ENCODE measurements at regions not wholly inside any gene's neighbourhood (a gene's known extent, or its start where the extent isn't known, plus 50 kb on each side); places are given as distances from the start of the nearest gene placed in this dataset.

GRCh38 chr2:120533625-120534024 is 187.7 kb downstream of the INHBB start:
- Histone ChIP-seq H3K27ac (ENCODE audit: control insufficient read depth, insufficient read depth) (no peak overlapping the region), H3K9me3 (replicated peaks; ENCODE audit: control insufficient read depth, insufficient read depth, low read length) (no peaks in the 10 kb centered on the region), H3K4me3 (no peak overlapping the region), H3K4me1 (ENCODE audit: control insufficient read depth, insufficient read depth, low read length) (no peaks in the 10 kb centered on the region), H2AFZ (ENCODE audit: control insufficient read depth, low read depth, low read length) (no peak overlapping the region), H3K4me2 (ENCODE audit: control insufficient read depth, insufficient read depth) (no peak overlapping the region), H3K9ac (ENCODE audit: control insufficient read depth, insufficient read depth, low read length) (no peak overlapping the region), H3K36me3 (ENCODE audit: control insufficient read depth in 2 of 2, insufficient read depth in 2 of 2, low read length in 1 of 2) (no peaks in the 10 kb centered on the region), H3K79me2 (ENCODE audit: control insufficient read depth, insufficient read depth, low read length) (no peaks in the 10 kb centered on the region), H4K20me1 (ENCODE audit: control insufficient read depth, insufficient read depth) (no peaks in the 10 kb centered on the region), H3K27me3 (replicated peaks in 1 of 2; ENCODE audit: control insufficient read depth in 2 of 2, insufficient read depth in 2 of 2, low read length in 1 of 2) (no peaks in the 10 kb centered on the region; a peak in 2 of 4 replicates)
- BruUV-seq (replicated peaks) = no TSS peak
- ChIA-PET CTCF (no interaction called here), RAD21 (ENCODE audit: unreplicated experiment) (no interaction called here), POLR2A (no interaction called here), SMC1A (ENCODE audit: uncharacterized antibody, unreplicated experiment) (no interaction called here)
- no peak for DNase-seq (ENCODE audit: low read depth, low spot score)
- no peak for TF ChIP-seq RCOR1 (conservative IDR thresholded peaks at IDR 0.05; ENCODE audit: low read depth, low read length)
- no peak for TF ChIP-seq POU2F2 (IDR thresholded peaks at IDR 0.05; ENCODE audit: borderline replicate concordance, low read depth, low read length)
- no peak for TF ChIP-seq ZBTB40 (IDR thresholded peaks at IDR 0.05; ENCODE audit: borderline replicate concordance)
- TF ChIP-seq KLF5 (IDR thresholded peaks at IDR 0.05; ENCODE audit: partially characterized antibody) = no peak
- no peak for TF ChIP-seq NR2F1 (conservative IDR thresholded peaks at IDR 0.05)
- no peak for TF ChIP-seq JUNB (IDR thresholded peaks at IDR 0.05)
- TF ChIP-seq EP300 (IDR thresholded peaks at IDR 0.05; ENCODE audit: borderline replicate concordance in 1 of 2, control insufficient read depth in 1 of 2, low read depth in 2 of 2, low read length in 2 of 2) = no peak
- no peak for TF ChIP-seq HDAC2 (IDR thresholded peaks at IDR 0.05)
- TF ChIP-seq, protein P1, sequence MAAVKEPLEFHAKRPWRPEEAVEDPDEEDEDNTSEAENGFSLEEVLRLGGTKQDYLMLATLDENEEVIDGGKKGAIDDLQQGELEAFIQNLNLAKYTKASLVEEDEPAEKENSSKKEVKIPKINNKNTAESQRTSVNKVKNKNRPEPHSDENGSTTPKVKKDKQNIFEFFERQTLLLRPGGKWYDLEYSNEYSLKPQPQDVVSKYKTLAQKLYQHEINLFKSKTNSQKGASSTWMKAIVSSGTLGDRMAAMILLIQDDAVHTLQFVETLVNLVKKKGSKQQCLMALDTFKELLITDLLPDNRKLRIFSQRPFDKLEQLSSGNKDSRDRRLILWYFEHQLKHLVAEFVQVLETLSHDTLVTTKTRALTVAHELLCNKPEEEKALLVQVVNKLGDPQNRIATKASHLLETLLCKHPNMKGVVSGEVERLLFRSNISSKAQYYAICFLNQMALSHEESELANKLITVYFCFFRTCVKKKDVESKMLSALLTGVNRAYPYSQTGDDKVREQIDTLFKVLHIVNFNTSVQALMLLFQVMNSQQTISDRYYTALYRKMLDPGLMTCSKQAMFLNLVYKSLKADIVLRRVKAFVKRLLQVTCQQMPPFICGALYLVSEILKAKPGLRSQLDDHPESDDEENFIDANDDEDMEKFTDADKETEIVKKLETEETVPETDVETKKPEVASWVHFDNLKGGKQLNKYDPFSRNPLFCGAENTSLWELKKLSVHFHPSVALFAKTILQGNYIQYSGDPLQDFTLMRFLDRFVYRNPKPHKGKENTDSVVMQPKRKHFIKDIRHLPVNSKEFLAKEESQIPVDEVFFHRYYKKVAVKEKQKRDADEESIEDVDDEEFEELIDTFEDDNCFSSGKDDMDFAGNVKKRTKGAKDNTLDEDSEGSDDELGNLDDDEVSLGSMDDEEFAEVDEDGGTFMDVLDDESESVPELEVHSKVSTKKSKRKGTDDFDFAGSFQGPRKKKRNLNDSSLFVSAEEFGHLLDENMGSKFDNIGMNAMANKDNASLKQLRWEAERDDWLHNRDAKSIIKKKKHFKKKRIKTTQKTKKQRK (IDR thresholded peaks at IDR 0.05; ENCODE audit: low read depth, low read length) = no peak
- no peak for TF ChIP-seq ATF7 (IDR thresholded peaks at IDR 0.05; ENCODE audit: low read depth)
- TF ChIP-seq TBL1XR1 (IDR thresholded peaks at IDR 0.05; ENCODE audit: low read depth, low read length) = no peak
- TF ChIP-seq SMC3 (IDR thresholded peaks at IDR 0.05; ENCODE audit: borderline replicate concordance, low read length) = no peak
- TF ChIP-seq, protein P2, sequence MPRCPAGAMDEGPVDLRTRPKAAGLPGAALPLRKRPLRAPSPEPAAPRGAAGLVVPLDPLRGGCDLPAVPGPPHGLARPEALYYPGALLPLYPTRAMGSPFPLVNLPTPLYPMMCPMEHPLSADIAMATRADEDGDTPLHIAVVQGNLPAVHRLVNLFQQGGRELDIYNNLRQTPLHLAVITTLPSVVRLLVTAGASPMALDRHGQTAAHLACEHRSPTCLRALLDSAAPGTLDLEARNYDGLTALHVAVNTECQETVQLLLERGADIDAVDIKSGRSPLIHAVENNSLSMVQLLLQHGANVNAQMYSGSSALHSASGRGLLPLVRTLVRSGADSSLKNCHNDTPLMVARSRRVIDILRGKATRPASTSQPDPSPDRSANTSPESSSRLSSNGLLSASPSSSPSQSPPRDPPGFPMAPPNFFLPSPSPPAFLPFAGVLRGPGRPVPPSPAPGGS (IDR thresholded peaks at IDR 0.05; ENCODE audit: borderline replicate concordance, insufficient read depth, low read depth, low read length, poor library complexity, severe bottlenecking) = no peak
- ATAC-seq = no peak
- intact Hi-C loops (cut with micrococcal nuclease; ENCODE audit: unreplicated experiment) = no loop called here
- in situ Hi-C loops (cut with MboI) = no loop called here
- 28% methylated on average over 8 of the region's 8 CpGs for WGBS (ENCODE audit: insufficient coverage, insufficient replicate concordance, low lambda C conversion rate, missing lambda C conversion rate)
- no peak for FAIRE-seq

All from GM12878 (cell line).